Colonic mucosa (tissue), 4 donors: ENCODE measurements at regions not wholly inside any gene's neighbourhood (a gene's known extent, or its start where the extent isn't known, plus 50 kb on each side); places are given as distances from the start of the nearest gene placed in this dataset.

ENCODE experiments used
- DNase-seq: peaks from one replicate; pipeline ENCODE4 v3.0.0-alpha.2; 2020
- H3K27ac ChIP-seq: fragments of 200-600 bp; one replicate; pipeline ENCODE4 v1.8.0; 2021
- H3K27me3 ChIP-seq: fragments of 200-600 bp; one replicate; pipeline ENCODE4 v1.8.0; 2021
- H3K36me3 ChIP-seq: fragments of 200-600 bp; one replicate; pipeline ENCODE4 v1.8.0; 2021
- H3K4me1 ChIP-seq: fragments of 200-600 bp; one replicate; pipeline ENCODE4 v1.8.0; 2021; ENCODE audit warnings: mild to moderate bottlenecking
- H3K4me3 ChIP-seq: fragments of 200-600 bp; one replicate; pipeline ENCODE4 v1.8.0; 2021
- H3K9ac ChIP-seq, 2 donors: one replicate each; pipeline ENCODE4 v1.7.0; 2013; ENCODE audit warnings: control low read depth in 2 of 2, low read depth in 2 of 2, low read length in 2 of 2
- H3K9me3 ChIP-seq: fragments of 200-600 bp; one replicate; pipeline ENCODE4 v1.8.0; 2021
- CTCF ChIP-seq: fragments of 200-600 bp; IDR thresholded peaks from one replicate; pipeline ENCODE4 v1.8.0; 2022; ENCODE audit warnings: antibody characterized with exemption, mild to moderate bottlenecking
- intact Hi-C: fragments of 100-400 bp; cut with DNase I; formaldehyde crosslinking; loops from one replicate; pipeline ENCODE4 v1.14.1; 2022
- donor health status: healthy.
- donor health status: DM: no; HTN: no; CAD: no.
- donor health status: DM: no; HTN: no; CAD: no.

DNA sequence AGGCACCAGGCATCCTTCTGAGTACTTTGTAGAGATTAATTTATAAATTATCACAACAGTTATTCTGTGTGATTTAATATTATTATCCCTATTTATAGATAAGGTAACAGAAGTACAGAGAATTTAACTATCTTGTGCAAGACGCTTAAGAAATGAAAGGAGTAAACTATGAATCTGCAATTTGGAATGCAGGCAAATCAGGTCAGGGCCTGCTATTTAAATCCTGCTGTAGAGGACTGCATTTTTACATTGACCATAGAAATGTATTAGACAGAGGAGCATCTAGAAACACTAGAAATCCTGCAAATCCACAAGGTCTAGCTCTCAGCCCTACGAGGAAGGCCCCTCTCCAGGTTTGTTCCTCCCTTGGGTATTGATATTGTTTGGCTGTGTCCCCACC, 336.2 kb downstream of the ETS1 start:
- DNase-seq, result no peak
- intact Hi-C loops, result no loop called here
- H3K9me3 ChIP-seq, result no peaks in the 10 kb centered on the region
- H3K9ac ChIP-seq, result no peak overlapping the region
- H3K27me3 ChIP-seq, result no peaks in the 10 kb centered on the region
- no peaks in the 10 kb centered on the region for H3K4me1 ChIP-seq
- no peak overlapping the region for H3K27ac ChIP-seq
- H3K36me3 ChIP-seq, result no peaks in the 10 kb centered on the region
- H3K4me3 ChIP-seq, result no peak overlapping the region
- TF ChIP-seq CTCF, result no peak

DNA sequence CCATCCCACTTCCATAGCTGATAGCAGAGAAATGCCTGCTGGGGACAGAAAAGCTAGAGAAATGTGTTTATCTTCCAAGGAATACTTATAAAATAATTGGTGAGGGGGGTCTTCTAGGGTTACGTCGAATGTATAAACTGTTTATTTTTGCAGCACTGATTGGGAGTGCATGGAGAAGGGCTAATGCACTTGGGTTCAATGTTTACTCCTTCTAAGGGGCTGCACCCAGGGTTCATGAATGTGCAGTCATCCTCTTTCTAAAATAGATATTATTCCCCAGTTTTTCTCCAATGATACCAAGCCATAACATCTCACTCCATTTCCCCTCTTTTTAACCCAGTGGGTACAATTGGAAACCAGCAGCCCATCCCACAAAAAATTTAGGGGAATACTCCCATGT, 336.9 kb downstream of the ETS1 start:
- no peak overlapping the region for H3K27ac ChIP-seq
- intact Hi-C loops, result no loop called here
- TF ChIP-seq CTCF, result no peak

DNA sequence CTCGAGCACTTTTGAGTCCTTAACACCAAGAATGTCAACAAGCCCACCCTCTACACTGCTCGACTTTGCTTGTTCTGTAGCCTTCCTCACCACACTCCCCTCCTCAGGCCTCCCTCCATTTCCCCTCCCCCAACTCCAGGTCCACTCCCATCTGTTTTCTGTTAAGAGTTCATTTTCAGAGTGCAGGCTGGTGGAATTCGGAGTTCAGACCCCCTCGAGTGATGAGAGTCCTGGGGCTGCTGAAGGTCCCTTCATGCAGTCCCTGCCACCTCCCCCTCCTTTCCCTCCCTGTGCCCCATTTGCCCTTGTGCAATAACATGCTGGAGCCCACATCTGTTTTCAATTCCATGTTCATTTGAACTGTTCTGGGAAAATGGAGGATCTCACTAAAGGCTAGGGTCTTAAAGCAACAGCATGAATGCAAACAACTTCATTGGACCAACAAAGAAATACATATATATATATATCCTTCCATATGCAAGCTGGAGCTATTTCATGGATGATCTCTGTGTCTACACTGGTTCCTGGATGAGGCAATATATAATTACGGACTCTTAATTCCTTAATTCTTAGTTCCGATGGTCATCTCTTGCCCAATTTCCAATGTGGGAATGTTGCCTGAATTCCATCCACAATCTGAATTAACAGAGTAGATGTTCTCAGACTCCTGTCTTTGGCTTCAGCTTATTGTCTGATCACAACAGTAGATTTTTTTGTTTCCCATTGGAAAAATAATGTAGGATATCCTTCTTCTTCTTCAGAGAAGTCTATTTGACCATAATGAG, 340.4 kb downstream of the ETS1 start:
- DNase-seq, result no peak
- no peaks in the 10 kb centered on the region for H3K36me3 ChIP-seq
- no peak for TF ChIP-seq CTCF
- H3K9ac ChIP-seq, result no peak overlapping the region
- H3K27me3 ChIP-seq, result no peaks in the 10 kb centered on the region
- no peaks in the 10 kb centered on the region for H3K4me1 ChIP-seq
- no peak overlapping the region for H3K27ac ChIP-seq
- H3K4me3 ChIP-seq, result no peak overlapping the region
- no peaks in the 10 kb centered on the region for H3K9me3 ChIP-seq
- intact Hi-C loops, result no loop called here

More for the DNA sequence above, 336.9 kb downstream of the ETS1 start:
- Histone ChIP-seq H3K4me3 (no peak overlapping the region), H3K9me3 (no peaks in the 10 kb centered on the region), H3K27me3 (no peaks in the 10 kb centered on the region), H3K36me3 (no peaks in the 10 kb centered on the region), H3K9ac (no peak overlapping the region), H3K4me1 (no peaks in the 10 kb centered on the region)
- no peak for DNase-seq

DNA sequence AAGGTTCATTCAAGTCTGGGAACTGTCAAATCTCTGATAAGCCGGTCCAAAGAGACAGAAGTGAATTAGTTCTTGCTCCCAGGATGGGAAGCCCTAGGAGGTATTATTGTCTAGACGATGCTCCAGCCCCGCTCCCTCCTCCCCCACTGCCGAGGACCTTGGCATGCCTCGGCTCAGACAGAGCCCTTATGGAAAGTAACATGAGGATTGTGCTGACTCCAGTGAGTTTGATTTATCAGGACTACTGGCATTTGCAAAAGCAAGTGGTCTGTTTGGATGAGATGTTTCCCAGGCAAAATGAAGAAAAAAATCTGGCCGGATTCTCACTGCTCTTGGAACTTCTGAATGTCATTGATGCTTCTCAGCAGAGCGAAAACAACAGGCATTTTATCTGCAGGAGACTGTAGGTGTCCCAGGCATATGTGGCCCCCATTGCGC, 341.0 kb downstream of the ETS1 start:
- no peak overlapping the region for H3K4me3 ChIP-seq
- no peak for DNase-seq
- no peaks in the 10 kb centered on the region for H3K4me1 ChIP-seq
- no peaks in the 10 kb centered on the region for H3K36me3 ChIP-seq
- H3K27ac ChIP-seq, result no peak overlapping the region
- H3K9ac ChIP-seq, result no peak overlapping the region
- intact Hi-C loops, result no loop called here
- TF ChIP-seq CTCF, result no peak
- H3K9me3 ChIP-seq, result no peaks in the 10 kb centered on the region
- no peaks in the 10 kb centered on the region for H3K27me3 ChIP-seq

DNA sequence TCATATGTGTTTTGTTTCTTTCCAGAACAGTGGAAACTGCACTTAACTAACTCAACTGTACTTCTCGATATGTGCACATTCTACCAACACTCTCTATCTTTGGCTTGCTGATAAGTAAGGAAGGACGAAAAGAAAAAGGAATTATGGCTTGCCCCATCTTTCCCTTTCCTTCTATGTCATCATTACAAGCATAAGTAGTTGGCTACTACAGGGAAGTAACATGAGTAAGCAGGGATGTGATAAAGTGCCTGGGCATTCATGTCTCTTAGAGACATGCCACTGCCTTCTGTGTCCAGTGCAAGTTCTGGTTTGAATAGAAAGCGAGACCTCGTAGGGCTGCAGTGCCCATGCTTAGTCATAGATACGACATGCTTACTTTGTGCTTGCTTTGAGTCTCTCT, 342.5 kb downstream of the ETS1 start:
- Histone ChIP-seq H3K36me3 (no peaks in the 10 kb centered on the region), H3K27ac (no peak overlapping the region), H3K4me1 (no peaks in the 10 kb centered on the region), H3K27me3 (no peaks in the 10 kb centered on the region), H3K4me3 (no peak overlapping the region), H3K9ac (no peak overlapping the region), H3K9me3 (no peaks in the 10 kb centered on the region)
- DNase-seq, result no peak
- intact Hi-C loops, result no loop called here
- no peak for TF ChIP-seq CTCF
